K562 (cell line): ENCODE measurements at regions not wholly inside any gene's neighbourhood (a gene's known extent, or its start where the extent isn't known, plus 50 kb on each side); places are given as distances from the start of the nearest gene placed in this dataset.

Source experiments
- ATAC-seq: fragments of 200-7000 bp; cut with Tn5 transposase; 3 replicates; pipeline ENCODE4 v1.9.1; 2020; ENCODE audit warnings: moderate library complexity
- BruUV-seq: library from RNA; stranded (reverse); fragments of 400-500 nt; replicated peaks from 2 replicates; lab custom pipeline; 2021; lab: Mats Ljungman, UMichigan
- CTCF ChIA-PET: fragments of 300-600 bp; formaldehyde crosslinking; extraction: SDS; loops from one replicate; lab custom pipeline; 2021; ENCODE audit warnings: low intra/inter-chr PET ratio; lab: Yijun Ruan, JAX
- POLR2A ChIA-PET: fragments of 300-600, 350-650 bp; sonication (Branson Sonifier 250); formaldehyde crosslinking; extraction: SDS; loops from one replicate; lab custom pipeline; 2021; ENCODE audit warnings: antibody characterized with exemption, inconsistent platforms; lab: Yijun Ruan, JAX
- DNase-seq, 4 experiments: peaks; one replicate each; pipeline versions ENCODE4 v3.0.0 to v3.0.0-alpha.2; 2011 to 2018; ENCODE audit warnings: low spot score in 3 of 4, mixed read lengths in 3 of 4; ENCODE audit errors: extremely low read depth in 1 of 4
- FAIRE-seq: peaks from 2 replicates; lab custom pipeline; 2011; peaks lifted over from hg19 to GRCh38; lab: Jason Lieb, UNC
- H2AFZ ChIP-seq: 2 replicates; pipeline ENCODE4 v1.6.0; 2011; ENCODE audit warnings: low read depth, low read length, control low read depth, inconsistent platforms
- H3K27ac ChIP-seq: fragments of 200-600 bp; 3 replicates; pipeline ENCODE4 v1.8.0; 2011; ENCODE audit warnings: low read depth, mild to moderate bottlenecking, control low read depth, inconsistent platforms, low read length, moderate library complexity, mixed read lengths; ENCODE audit errors: extremely low read depth
- H3K27me3 ChIP-seq, 2 experiments: fragments of 300-600 bp in 1 of 2; 2 replicates in 1 of 2; 3 replicates in 1 of 2; pipeline versions ENCODE4 v1.6.0 to v1.8.0; 2011; ENCODE audit warnings: inconsistent platforms in 2 of 2, low read length in 2 of 2, mild to moderate bottlenecking in 1 of 2, mixed read lengths in 1 of 2, moderate library complexity in 1 of 2; ENCODE audit not compliant: control insufficient read depth in 2 of 2, insufficient read depth in 2 of 2
- H3K36me3 ChIP-seq: fragments of 300-600 bp; 3 replicates; pipeline ENCODE4 v1.8.0; 2011; ENCODE audit warnings: mild to moderate bottlenecking, low read length, inconsistent platforms; ENCODE audit not compliant: control insufficient read depth, insufficient read depth
- H3K4me1 ChIP-seq, 2 experiments: fragments of 200-600 bp in 1 of 2; replicated peaks in 1 of 2; 2 replicates in 1 of 2; 3 replicates in 1 of 2; pipeline versions ENCODE4 v1.5.1 to v1.8.0; 2011; ENCODE audit warnings: inconsistent platforms in 2 of 2, low read length in 2 of 2, mild to moderate bottlenecking in 1 of 2, mixed read lengths in 1 of 2, moderate library complexity in 1 of 2; ENCODE audit not compliant: control insufficient read depth in 2 of 2, insufficient read depth in 2 of 2
- H3K4me2 ChIP-seq: 2 replicates; pipeline ENCODE4 v1.6.1; 2011; ENCODE audit warnings: low read length, control low read depth, inconsistent platforms, mixed read lengths; ENCODE audit not compliant: insufficient read depth
- H3K4me3 ChIP-seq: fragments of 200-600 bp; sonication (generic), shearing (Covaris generic); 2 replicates; pipeline ENCODE4 v1.5.1; 2016; ENCODE audit warnings: control low read depth, inconsistent platforms
- H3K79me2 ChIP-seq: fragments of 200-600 bp; 3 replicates; pipeline ENCODE4 v1.8.0; 2011; ENCODE audit warnings: low read length, inconsistent platforms; ENCODE audit not compliant: control insufficient read depth, insufficient read depth
- H3K9ac ChIP-seq, 2 experiments: 2 replicates each; pipeline versions ENCODE4 v1.6.0 to v1.6.1; 2011; ENCODE audit warnings: low read depth in 2 of 2, low read length in 2 of 2, control low read depth in 1 of 2, inconsistent platforms in 1 of 2, mild to moderate bottlenecking in 1 of 2, mixed read lengths in 1 of 2; ENCODE audit not compliant: insufficient read depth in 1 of 2
- H3K9me1 ChIP-seq: one replicate; pipeline ENCODE4 v1.6.0; 2011; ENCODE audit warnings: inconsistent platforms, mild to moderate bottlenecking, low read length, moderate library complexity; ENCODE audit not compliant: control insufficient read depth, insufficient read depth
- H3K9me3 ChIP-seq: replicated peaks from 2 replicates; pipeline ENCODE4 v1.5.1; 2011; ENCODE audit warnings: low read depth, low read length, inconsistent platforms; ENCODE audit not compliant: control insufficient read depth, insufficient read depth
- H4K20me1 ChIP-seq: replicated peaks from 2 replicates; pipeline ENCODE4 v1.6.1; 2011; ENCODE audit warnings: low read length, inconsistent platforms, mixed read lengths; ENCODE audit not compliant: control insufficient read depth, insufficient read depth
- BMI1 ChIP-seq: fragments of 150-350 bp; IDR thresholded peaks from 2 replicates; pipeline ENCODE4 v1.6.1; 2014; ENCODE audit warnings: low read length
- CREM ChIP-seq: IDR thresholded peaks from 2 replicates; pipeline ENCODE4 v1.6.1; 2014; ENCODE audit warnings: antibody characterized with exemption, low read depth
- HDAC1 ChIP-seq, 2 experiments: fragments of 450-650 bp; IDR thresholded peaks; 2 replicates each; pipeline ENCODE4 v1.6.1; 2016 to 2017; ENCODE audit warnings: inconsistent platforms in 1 of 2, mild to moderate bottlenecking in 1 of 2, moderate library complexity in 1 of 2
- IRF2 ChIP-seq: sonication (generic); formaldehyde crosslinking; IDR thresholded peaks from 2 replicates; pipeline ENCODE4 v1.8.1; 2022; ENCODE audit warnings: mild to moderate bottlenecking, missing genetic modification reagents
- JUND ChIP-seq, 2 experiments: IDR thresholded peaks; 2 replicates in 1 of 2; 3 replicates in 1 of 2; pipeline ENCODE4 v1.6.1; 2011; ENCODE audit warnings: borderline replicate concordance in 2 of 2, low read depth in 2 of 2, low read length in 2 of 2, improper control_type of control experiment in 1 of 2, missing biosample characterization in 1 of 2, missing genetic modification characterization in 1 of 2, missing genetic modification reagents in 1 of 2
- L3MBTL2 ChIP-seq: fragments of 450-650 bp; IDR thresholded peaks from 2 replicates; pipeline ENCODE4 v1.6.1; 2016; ENCODE audit warnings: mild to moderate bottlenecking, moderate library complexity
- MBD2 ChIP-seq: sonication (generic); IDR thresholded peaks from 2 replicates; pipeline ENCODE4 v1.6.1; 2016; ENCODE audit warnings: low read depth, borderline replicate concordance
- MCM2 ChIP-seq: fragments of 450-650 bp; IDR thresholded peaks from 2 replicates; pipeline ENCODE4 v1.6.1; 2017; ENCODE audit warnings: low read depth, mild to moderate bottlenecking
- NCOA4 ChIP-seq: fragments of 450-650 bp; IDR thresholded peaks from 2 replicates; pipeline ENCODE4 v1.6.1; 2018; ENCODE audit warnings: mild to moderate bottlenecking; ENCODE audit not compliant: partially characterized antibody
- NCOR1 ChIP-seq: fragments of 450-650 bp; IDR thresholded peaks from 2 replicates; pipeline ENCODE4 v1.6.1; 2016; ENCODE audit warnings: mild to moderate bottlenecking, moderate library complexity
- PHB ChIP-seq: fragments of 250-450 bp; sonication (Bioruptor Pico); IDR thresholded peaks from 2 replicates; pipeline ENCODE4 v1.5.0; 2021
- PKNOX1 ChIP-seq: fragments of 450-650 bp; IDR thresholded peaks from 2 replicates; pipeline ENCODE4 v1.6.1; 2016
- RBM34 ChIP-seq: fragments of 200-400 bp; formaldehyde crosslinking; IDR thresholded peaks from 2 replicates; pipeline ENCODE4 v1.6.1; 2018; ENCODE audit warnings: low read length, borderline replicate concordance; ENCODE audit not compliant: insufficient read depth
- SMARCC2 ChIP-seq: fragments of 450-650 bp; IDR thresholded peaks from 2 replicates; pipeline ENCODE4 v1.6.1; 2017; ENCODE audit warnings: antibody characterized with exemption, moderate library complexity, mild to moderate bottlenecking, low read depth
- TRIM24 ChIP-seq, 2 experiments: fragments of 450-650 bp; IDR thresholded peaks; 2 replicates each; pipeline ENCODE4 v1.6.1; 2016
- ZBTB34 ChIP-seq: fragments of 250-450 bp; sonication (Bioruptor Pico); IDR thresholded peaks from 2 replicates; pipeline ENCODE4 v1.8.0; 2021; ENCODE audit warnings: mild to moderate bottlenecking, moderate library complexity
- ZNF274 ChIP-seq: IDR thresholded peaks from 2 replicates; pipeline ENCODE4 v1.6.1; 2011; ENCODE audit warnings: low read depth, mild to moderate bottlenecking, low read length, moderate library complexity, borderline replicate concordance
- in situ Hi-C: fragments of 300-500 bp; cut with MboI; formaldehyde crosslinking; loops from 4 replicates; pipeline ENCODE4 v1.15.0; 2018; ENCODE audit warnings: inconsistent platforms, mixed read lengths
- intact Hi-C: fragments of 100-400 bp; cut with micrococcal nuclease; formaldehyde crosslinking; loops from 2 replicates; pipeline ENCODE4 v1.14.2; 2022
- TF ChIP-seq, protein P1 (sequence below): fragments of 250-450 bp; sonication (Bioruptor Pico); IDR thresholded peaks from 2 replicates; pipeline ENCODE4 v1.5.0; 2021; ENCODE audit warnings: mild to moderate bottlenecking, moderate library complexity
- TF ChIP-seq, protein P2 (sequence below): fragments of 450-650 bp; formaldehyde crosslinking; IDR thresholded peaks from 2 replicates; pipeline ENCODE4 v1.4.0; 2020; ENCODE audit warnings: mild to moderate bottlenecking, moderate library complexity

- H3K27me3 ChIP-seq, result no peaks in the 10 kb centered on the region
- no peak for DNase-seq
- no TSS peak for BruUV-seq
- no peaks in the 10 kb centered on the region for H4K20me1 ChIP-seq
- H3K4me2 ChIP-seq, result no peak overlapping the region
- H3K9me1 ChIP-seq, result no peaks in the 10 kb centered on the region
- no peak for FAIRE-seq
- H3K36me3 ChIP-seq, result no peaks in the 10 kb centered on the region
- in situ Hi-C loops (no loop called here), intact Hi-C loops (no loop called here)
- no peak overlapping the region for H2AFZ ChIP-seq
- H3K9me3 ChIP-seq, result no peaks in the 10 kb centered on the region
- ChIA-PET CTCF (no interaction called here), POLR2A (no interaction called here)
- no peak for ATAC-seq
- no peaks in the 10 kb centered on the region for H3K4me1 ChIP-seq
- no peaks in the 10 kb centered on the region for H3K79me2 ChIP-seq
- no peak overlapping the region for H3K9ac ChIP-seq
- H3K4me3 ChIP-seq, result no peak overlapping the region
- H3K27ac ChIP-seq, result no peak overlapping the region
- no peak for TF ChIP-seq JUND (IDR thresholded peaks at IDR 0.05; ENCODE audit: borderline replicate concordance, low read depth, low read length)
- TF ChIP-seq JUND (tag; IDR thresholded peaks at IDR 0.05; ENCODE audit: borderline replicate concordance, low read depth, low read length), result no peak
- TF ChIP-seq CREM, result no peak
- TF ChIP-seq ZBTB34 (CRISPR knock-in tag), result no peak
- no peak for TF ChIP-seq MBD2
- TF ChIP-seq BMI1, result no peak
- no peak for TF ChIP-seq ZNF274
- TF ChIP-seq TRIM24 (IDR thresholded peaks at IDR 0.05), result no peak
- TF ChIP-seq NCOA4, result no peak
- no peak for TF ChIP-seq RBM34
- TF ChIP-seq PKNOX1, result no peak
- no peak for TF ChIP-seq MCM2
- no peak for TF ChIP-seq PHB (CRISPR knock-in tag)
- no peak for TF ChIP-seq L3MBTL2
- no peak for TF ChIP-seq HDAC1 (IDR thresholded peaks at IDR 0.05)
- no peak for TF ChIP-seq NCOR1
- TF ChIP-seq, protein P1, sequence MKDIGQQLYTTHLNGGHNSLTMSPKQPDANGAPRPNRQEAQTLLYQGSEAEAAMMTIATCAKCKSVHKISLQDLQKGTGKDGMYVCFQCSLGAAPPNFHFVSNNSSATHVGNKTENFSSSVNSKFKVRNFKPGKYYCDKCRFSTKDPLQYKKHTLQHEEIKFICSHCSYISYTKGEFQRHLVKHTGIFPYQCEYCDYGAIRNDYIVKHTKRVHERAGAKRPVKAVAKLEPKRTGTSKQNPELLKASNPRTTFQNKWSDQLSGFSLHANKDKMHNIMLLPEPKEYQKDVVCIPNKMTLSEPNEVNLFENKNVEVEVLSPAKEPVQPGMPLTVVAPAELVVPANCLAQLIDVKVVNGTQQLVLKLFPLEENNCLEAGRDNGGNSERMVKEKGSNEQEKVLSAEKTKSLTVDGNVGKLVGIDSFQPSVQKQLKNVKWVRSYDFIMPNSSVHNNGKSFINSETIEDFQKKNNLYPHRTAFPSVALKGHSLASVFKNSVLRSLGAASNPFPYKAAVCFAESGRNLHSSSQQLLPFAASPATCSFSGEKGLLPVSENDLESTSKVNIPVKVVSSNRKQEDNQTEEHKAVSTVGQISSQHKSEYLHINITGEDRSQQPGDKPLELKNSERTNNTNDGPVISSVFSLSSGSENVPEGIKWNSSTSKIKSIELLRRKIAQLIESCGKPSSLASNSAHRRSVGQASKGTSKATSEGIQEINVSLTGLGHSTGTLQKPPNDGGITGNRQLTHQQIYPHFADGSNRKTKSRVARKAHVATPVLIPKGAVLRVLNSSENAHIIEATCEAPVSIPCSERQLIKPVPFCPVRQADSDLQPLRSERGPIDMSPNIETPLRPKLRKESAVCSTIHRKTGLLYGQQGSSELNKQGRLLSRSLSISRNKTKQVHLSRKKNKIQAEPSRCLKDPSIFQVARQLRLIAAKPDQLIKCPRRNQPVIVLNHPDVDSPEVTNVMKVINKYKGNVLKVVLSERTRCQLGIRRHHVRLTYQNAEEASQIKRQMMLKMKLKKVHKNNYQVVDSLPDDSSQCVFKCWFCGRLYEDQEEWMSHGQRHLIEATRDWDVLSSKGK (CRISPR knock-in tag), result no peak
- TF ChIP-seq, protein P2, sequence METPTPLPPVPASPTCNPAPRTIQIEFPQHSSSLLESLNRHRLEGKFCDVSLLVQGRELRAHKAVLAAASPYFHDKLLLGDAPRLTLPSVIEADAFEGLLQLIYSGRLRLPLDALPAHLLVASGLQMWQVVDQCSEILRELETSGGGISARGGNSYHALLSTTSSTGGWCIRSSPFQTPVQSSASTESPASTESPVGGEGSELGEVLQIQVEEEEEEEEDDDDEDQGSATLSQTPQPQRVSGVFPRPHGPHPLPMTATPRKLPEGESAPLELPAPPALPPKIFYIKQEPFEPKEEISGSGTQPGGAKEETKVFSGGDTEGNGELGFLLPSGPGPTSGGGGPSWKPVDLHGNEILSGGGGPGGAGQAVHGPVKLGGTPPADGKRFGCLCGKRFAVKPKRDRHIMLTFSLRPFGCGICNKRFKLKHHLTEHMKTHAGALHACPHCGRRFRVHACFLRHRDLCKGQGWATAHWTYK (CRISPR knock-in tag), result no peak
- TF ChIP-seq SMARCC2, result no peak
- TF ChIP-seq IRF2, result no peak
Observed at GRCh38 chr10:65040796-65041195, 1519.6 kb downstream of the REEP3 start.
